Ovary (tissue), 7 donors: ENCODE measurements at regions not wholly inside any gene's neighbourhood (a gene's known extent, or its start where the extent isn't known, plus 50 kb on each side); places are given as distances from the start of the nearest gene placed in this dataset.

Source experiments
- DNase-seq, 5 donors: peaks; one replicate each; pipeline ENCODE4 v3.0.0-alpha.2; 2019 to 2020
- H3K27ac ChIP-seq, 2 donors: fragments of 200-600 bp; one replicate each; pipeline versions ENCODE4 v1.5.1 to v1.8.0; 2019 to 2022
- H3K27me3 ChIP-seq: fragments of 200-600 bp; one replicate; pipeline ENCODE4 v1.8.0; 2022
- H3K36me3 ChIP-seq: fragments of 200-600 bp; sonication (generic); one replicate; pipeline ENCODE4 v1.5.1; 2019
- H3K4me1 ChIP-seq: one replicate; pipeline ENCODE4 v1.8.1; 2013; ENCODE audit warnings: mild to moderate bottlenecking, moderate library complexity; ENCODE audit not compliant: insufficient read depth
- H3K4me3 ChIP-seq: fragments of 200-600 bp; sonication (generic); one replicate; pipeline ENCODE4 v1.5.1; 2017
- H3K9me3 ChIP-seq, 2 donors: fragments of 200-600 bp in 1 of 2; sonication (generic) in 1 of 2; one replicate each; pipeline versions ENCODE4 v1.5.1 to v1.8.1; 2013 to 2019; ENCODE audit warnings: mild to moderate bottlenecking in 1 of 2, moderate library complexity in 1 of 2
- EP300 ChIP-seq: sonication (generic); formaldehyde crosslinking; IDR thresholded peaks from one replicate; pipeline ENCODE4 v1.6.1; 2017; ENCODE audit warnings: antibody characterized with exemption
- POLR2A ChIP-seq: fragments of 450-650 bp; IDR thresholded peaks from one replicate; pipeline ENCODE4 v1.6.1; 2017; ENCODE audit warnings: antibody characterized with exemption, mild to moderate bottlenecking, moderate library complexity
- WGBS, 3 donors: extraction: QIAGEN DNeasy Blood & Tissue Kit in 1 of 3; methylation state at CpG; one replicate each; pipeline versions ENCODE4 v1.1.5 to v1.1.7; 2013 to 2017; 5-methylcytosine and 5-hydroxymethylcytosine counted together
- intact Hi-C, 4 donors: fragments of 100-400 bp; cut with DNase I; formaldehyde crosslinking; loops; one replicate each; pipeline versions ENCODE4 v1.11.0 to v1.15.1; 2022 to 2023
- TF ChIP-seq, protein P1 (sequence below), 3 donors: fragments of 450-650 bp in 2 of 3; fragments of 200-600 bp in 1 of 3; IDR thresholded peaks; one replicate each; pipeline versions ENCODE4 v1.5.1 to v1.8.0; 2016 to 2022; ENCODE audit warnings: antibody characterized with exemption in 3 of 3, mild to moderate bottlenecking in 1 of 3
- donor health status: DM: no; HTN: no; CAD: no; lungs with moderate emphysema.
- donor health status: DM: no; HTN: no; CAD: no.
- donor health status: Bipolar disorder and iron deficiency.
- donor health status: DM: no; HTN: no; CAD: no.
- donor health status: DM: yes; HTN: yes; CAD: no.

- 25% methylated on average over 4 of the region's 4 CpGs for WGBS, 3 donors
- DNase-seq, result peak in 1 of 5 donors; percentile 36
- no peak for TF ChIP-seq EP300
- TF ChIP-seq, protein P1, sequence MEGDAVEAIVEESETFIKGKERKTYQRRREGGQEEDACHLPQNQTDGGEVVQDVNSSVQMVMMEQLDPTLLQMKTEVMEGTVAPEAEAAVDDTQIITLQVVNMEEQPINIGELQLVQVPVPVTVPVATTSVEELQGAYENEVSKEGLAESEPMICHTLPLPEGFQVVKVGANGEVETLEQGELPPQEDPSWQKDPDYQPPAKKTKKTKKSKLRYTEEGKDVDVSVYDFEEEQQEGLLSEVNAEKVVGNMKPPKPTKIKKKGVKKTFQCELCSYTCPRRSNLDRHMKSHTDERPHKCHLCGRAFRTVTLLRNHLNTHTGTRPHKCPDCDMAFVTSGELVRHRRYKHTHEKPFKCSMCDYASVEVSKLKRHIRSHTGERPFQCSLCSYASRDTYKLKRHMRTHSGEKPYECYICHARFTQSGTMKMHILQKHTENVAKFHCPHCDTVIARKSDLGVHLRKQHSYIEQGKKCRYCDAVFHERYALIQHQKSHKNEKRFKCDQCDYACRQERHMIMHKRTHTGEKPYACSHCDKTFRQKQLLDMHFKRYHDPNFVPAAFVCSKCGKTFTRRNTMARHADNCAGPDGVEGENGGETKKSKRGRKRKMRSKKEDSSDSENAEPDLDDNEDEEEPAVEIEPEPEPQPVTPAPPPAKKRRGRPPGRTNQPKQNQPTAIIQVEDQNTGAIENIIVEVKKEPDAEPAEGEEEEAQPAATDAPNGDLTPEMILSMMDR (IDR thresholded peaks at IDR 0.05), result peak; percentile 56 to 88 (median 58)
- H3K9me3 ChIP-seq, result no peaks in the 10 kb centered on the region
- intact Hi-C loops, result loop anchor here (5.0 to 10.0 kb wide), 6 partner anchors 197 to 1069 kb away; no protein-coding TSS in a partner anchor
- H3K4me3 ChIP-seq, result no peak overlapping the region
- no peaks in the 10 kb centered on the region for H3K27me3 ChIP-seq
- H3K36me3 ChIP-seq, result no peaks in the 10 kb centered on the region
- peaks cover 2% of the 10 kb centered on the region for H3K4me1 ChIP-seq
- H3K27ac ChIP-seq, result no peak overlapping the region
Measured at GRCh38 chr2:12931186-12931844, 214.6 kb downstream of the TRIB2 start.

- intact Hi-C loops, result loop anchor here (5.0 to 10.0 kb wide), 6 partner anchors 197 to 1070 kb away; no protein-coding TSS in a partner anchor
- peak in 2 of 5 donors; percentile 23 to 40 for DNase-seq
- WGBS, 3 donors, result 20 to 43% (median 37%) methylated on average over 3 of the region's 3 CpGs
- TF ChIP-seq EP300 (no peak), POLR2A (no peak)
- TF ChIP-seq, protein P1 (IDR thresholded peaks at IDR 0.05), result no peak
- no peaks in the 10 kb centered on the region for H3K9me3 ChIP-seq
- no peak overlapping the region for H3K4me3 ChIP-seq
- H3K4me1 ChIP-seq, result peaks cover 2% of the 10 kb centered on the region
- no peaks in the 10 kb centered on the region for H3K27me3 ChIP-seq
- H3K36me3 ChIP-seq, result no peaks in the 10 kb centered on the region
- no peak overlapping the region for H3K27ac ChIP-seq
Measured at GRCh38 chr2:12932192-12932591, 215.5 kb downstream of the TRIB2 start.

- Histone ChIP-seq H3K36me3 (no peaks in the 10 kb centered on the region), H3K27ac (no peak overlapping the region)
- TF ChIP-seq, protein P1 (IDR thresholded peaks at IDR 0.05), result no peak
- no peak for TF ChIP-seq EP300
- TF ChIP-seq POLR2A, result no peak
Measured at GRCh38 chr2:12934146-12934756, 217.5 kb downstream of the TRIB2 start.

GRCh38 chr2:12935222-12935621 is 218.5 kb downstream of the TRIB2 start:
- TF ChIP-seq POLR2A, result no peak
- TF ChIP-seq, protein P1 (IDR thresholded peaks at IDR 0.05), result no peak
- no peak for TF ChIP-seq EP300
- Histone ChIP-seq H3K9me3 (no peaks in the 10 kb centered on the region), H3K27ac (no peak overlapping the region), H3K4me1 (peaks cover 2% of the 10 kb centered on the region), H3K36me3 (no peaks in the 10 kb centered on the region), H3K27me3 (no peaks in the 10 kb centered on the region), H3K4me3 (no peak overlapping the region)
- DNase-seq, result no peak
- 69 to 93% (median 82%) methylated on average over 2 of the region's 2 CpGs for WGBS, 3 donors
- intact Hi-C loops, result loop anchor here in 3 of 4 donors (10.0 kb wide), 4 partner anchors 200 to 1070 kb away; no protein-coding TSS in a partner anchor

More at GRCh38 chr2:12934146-12934756, 217.5 kb downstream of the TRIB2 start:
- Histone ChIP-seq H3K4me1 (peaks cover 2% of the 10 kb centered on the region), H3K4me3 (no peak overlapping the region), H3K9me3 (no peaks in the 10 kb centered on the region), H3K27me3 (no peaks in the 10 kb centered on the region)
- 93 to 96% (median 95%) methylated on average over 6 of the region's 6 CpGs for WGBS, 3 donors
- intact Hi-C loops, result loop anchor here (5.0 to 10.0 kb wide), 6 partner anchors 199 to 1072 kb away; no protein-coding TSS in a partner anchor
- no peak for DNase-seq
